GM20000 (cell line): ENCODE measurements at regions not wholly inside any gene's neighbourhood (a gene's known extent, or its start where the extent isn't known, plus 50 kb on each side); places are given as distances from the start of the nearest gene placed in this dataset.

Experiments
- DNase-seq: peaks from one replicate; pipeline ENCODE4 v3.0.0; 2012; ENCODE audit warnings: low spot score
- CTCF ChIP-seq: IDR thresholded peaks from 2 replicates; pipeline ENCODE4 v1.5.1; 2012; ENCODE audit warnings: mild to moderate bottlenecking, control low read depth; ENCODE audit errors: extremely low read depth, missing control alignments

GRCh38 chr13:33645591-33646554 lies 172.1 kb upstream of the RFC3 start:
- DNase-seq, result no peak
- TF ChIP-seq CTCF, result no peak

- no peak for TF ChIP-seq CTCF
- no peak for DNase-seq
Measured at GRCh38 chr13:33649212-33649878, 168.6 kb upstream of the RFC3 start.

- DNase-seq, result no peak
- TF ChIP-seq CTCF, result no peak
Measured at GRCh38 chr13:33651766-33652165, 166.2 kb upstream of the RFC3 start.

GRCh38 chr13:33657274-33657673 lies 160.7 kb upstream of the RFC3 start:
- no peak for TF ChIP-seq CTCF
- DNase-seq, result no peak

GRCh38 chr13:33659466-33659865 lies 158.5 kb upstream of the RFC3 start:
- no peak for DNase-seq
- TF ChIP-seq CTCF, result no peak

- no peak for TF ChIP-seq CTCF
- DNase-seq, result no peak
Measured at GRCh38 chr13:33659894-33660293, 158.1 kb upstream of the RFC3 start.

GRCh38 chr13:33662392-33662791 lies 155.6 kb upstream of the RFC3 start:
- DNase-seq, result no peak
- no peak for TF ChIP-seq CTCF
